ENCODE measurements at regions not wholly inside any gene's neighbourhood (a gene's known extent, or its start where the extent isn't known, plus 50 kb on each side); places are given as distances from the start of the nearest gene placed in this dataset.

DNA sequence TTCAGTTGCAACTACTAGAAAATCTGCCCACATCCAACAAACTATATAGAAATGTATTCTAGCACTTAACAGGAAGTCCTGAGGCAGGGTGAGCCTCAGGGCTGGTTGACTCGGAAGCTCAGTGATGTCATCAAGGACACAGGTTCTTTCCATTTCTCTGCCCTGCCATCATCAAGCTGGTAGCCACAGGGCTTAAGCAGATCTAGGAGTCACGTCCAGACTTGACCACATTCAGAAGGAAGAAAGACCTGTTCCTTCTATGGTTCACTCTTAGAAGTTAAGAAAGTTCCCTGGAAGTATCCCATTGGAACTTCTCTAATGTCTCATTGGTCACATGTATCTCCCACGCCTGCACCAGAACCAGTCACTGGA, 438.1 kb downstream of the PRDM2 start:
- Histone ChIP-seq H3K27ac (ENCODE audit: low read depth in 1 of 2, low read length in 1 of 2) (no peak overlapping the region), H3K4me1 (ENCODE audit: control insufficient read depth in 2 of 2, insufficient read depth in 2 of 2, low read length in 2 of 2) (peaks cover 0 to 2% of the 10 kb centered on the region in 2 donors), H3K27me3 (ENCODE audit: control insufficient read depth in 2 of 2, insufficient read depth in 1 of 2, low read length in 1 of 2) (no peaks in the 10 kb centered on the region), H3K9me3 (ENCODE audit: control insufficient read depth in 2 of 2, insufficient read depth in 1 of 2, low read length in 1 of 2) (no peaks in the 10 kb centered on the region), H3K36me3 (ENCODE audit: control insufficient read depth in 2 of 2, insufficient read depth in 2 of 2, low read length in 1 of 2) (no peaks in the 10 kb centered on the region), H3K4me3 (ENCODE audit: low read length in 2 of 2) (no peak overlapping the region)
- WGBS: 89% methylated on average over 3 of the region's 3 CpGs
- DNase-seq (ENCODE audit: low read depth in 6 of 9, low spot score in 9 of 9): no peak

DNA sequence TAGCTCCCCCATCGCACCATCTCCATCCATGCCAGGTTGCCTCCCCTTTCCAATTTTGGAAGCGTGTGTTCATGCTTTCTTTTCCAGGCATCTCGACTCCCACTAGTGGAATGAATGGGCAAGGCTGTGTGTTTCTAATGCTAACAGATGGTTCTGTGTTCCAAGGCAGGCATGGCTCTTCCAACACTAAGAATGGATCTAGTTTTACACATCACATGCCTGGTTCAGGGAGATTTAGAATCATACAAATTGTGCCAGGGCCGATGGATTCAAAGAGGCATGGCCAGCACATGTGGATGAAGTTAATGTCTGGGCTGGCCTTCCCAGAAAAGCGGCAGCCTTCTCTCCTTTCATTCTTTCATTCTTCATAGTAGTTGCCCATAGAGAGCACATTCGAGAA, 438.7 kb downstream of the PRDM2 start:
- Histone ChIP-seq H3K36me3 (ENCODE audit: control insufficient read depth in 2 of 2, insufficient read depth in 2 of 2, low read length in 1 of 2) (no peaks in the 10 kb centered on the region), H3K27ac (ENCODE audit: low read depth in 1 of 2, low read length in 1 of 2) (no peak overlapping the region), H3K4me1 (ENCODE audit: control insufficient read depth in 2 of 2, insufficient read depth in 2 of 2, low read length in 2 of 2) (peaks cover 0 to 2% of the 10 kb centered on the region in 2 donors), H3K4me3 (ENCODE audit: low read length in 2 of 2) (no peak overlapping the region), H3K9me3 (ENCODE audit: control insufficient read depth in 2 of 2, insufficient read depth in 1 of 2, low read length in 1 of 2) (no peaks in the 10 kb centered on the region), H3K27me3 (ENCODE audit: control insufficient read depth in 2 of 2, insufficient read depth in 1 of 2, low read length in 1 of 2) (no peaks in the 10 kb centered on the region)
- 89% methylated on average over 6 of the region's 6 CpGs for WGBS
- DNase-seq (ENCODE audit: low read depth in 6 of 9, low spot score in 9 of 9): no peak

DNA sequence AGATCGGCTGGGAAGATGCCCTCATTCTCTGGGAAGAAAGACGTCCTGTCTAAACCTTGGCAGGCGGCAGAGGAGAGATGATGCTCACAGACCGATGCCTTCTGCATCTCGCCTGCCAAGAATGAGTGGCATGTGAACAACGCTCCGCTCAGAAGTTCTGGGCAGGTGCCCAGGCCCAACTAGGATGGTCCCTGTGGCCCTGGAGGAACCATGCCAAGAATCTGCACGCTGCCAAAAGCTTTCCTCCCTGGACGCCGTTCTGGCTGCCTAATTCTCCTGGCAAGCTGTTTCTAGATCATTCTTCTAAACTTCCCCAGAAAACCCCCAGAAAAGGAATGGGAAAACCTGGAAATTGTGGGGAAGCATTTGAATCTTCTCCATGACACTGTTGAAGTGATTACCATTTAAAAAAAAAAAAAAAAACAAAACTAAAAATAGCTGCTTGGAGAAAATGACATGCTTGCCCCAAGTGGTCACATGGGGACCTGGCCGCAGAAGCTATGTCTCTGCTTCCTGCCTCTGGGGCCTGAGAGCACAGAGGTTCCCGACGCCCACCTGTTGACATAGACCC, 440.9 kb downstream of the PRDM2 start:
- Histone ChIP-seq H3K27me3 (ENCODE audit: control insufficient read depth in 2 of 2, insufficient read depth in 1 of 2, low read length in 1 of 2) (no peaks in the 10 kb centered on the region), H3K4me1 (ENCODE audit: control insufficient read depth in 2 of 2, insufficient read depth in 2 of 2, low read length in 2 of 2) (peaks cover 0 to 2% of the 10 kb centered on the region in 2 donors), H3K36me3 (ENCODE audit: control insufficient read depth in 2 of 2, insufficient read depth in 2 of 2, low read length in 1 of 2) (no peaks in the 10 kb centered on the region), H3K27ac (ENCODE audit: low read depth in 1 of 2, low read length in 1 of 2) (no peak overlapping the region), H3K9me3 (ENCODE audit: control insufficient read depth in 2 of 2, insufficient read depth in 1 of 2, low read length in 1 of 2) (no peaks in the 10 kb centered on the region), H3K4me3 (ENCODE audit: low read length in 2 of 2) (no peak overlapping the region)
- WGBS: 83% methylated on average over 13 of the region's 13 CpGs
- DNase-seq (ENCODE audit: low read depth in 6 of 9, low spot score in 9 of 9): peak in 1 of 9 donors; percentile 5

DNA sequence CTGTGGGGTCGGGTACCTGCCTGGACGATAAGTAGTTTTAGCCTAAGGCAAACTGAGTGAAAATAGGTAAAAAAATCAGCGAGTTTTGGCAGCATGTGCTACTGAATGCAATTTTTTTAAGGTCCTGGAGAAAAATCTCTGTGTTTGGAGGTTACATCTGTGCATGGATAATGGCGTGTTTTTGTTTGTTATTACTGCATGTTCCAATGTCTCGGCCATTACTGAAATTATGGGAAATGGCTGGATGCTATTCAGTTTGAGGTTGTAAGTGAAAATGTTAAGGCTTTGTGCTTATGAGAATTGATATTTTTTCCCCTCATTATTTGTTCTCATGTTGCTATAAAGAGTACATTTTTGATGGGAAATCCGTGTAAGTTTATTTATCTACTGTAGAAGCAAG, 441.7 kb downstream of the PRDM2 start:
- Histone ChIP-seq H3K4me3 (ENCODE audit: low read length in 2 of 2) (no peak overlapping the region), H3K9me3 (ENCODE audit: control insufficient read depth in 2 of 2, insufficient read depth in 1 of 2, low read length in 1 of 2) (no peaks in the 10 kb centered on the region), H3K36me3 (ENCODE audit: control insufficient read depth in 2 of 2, insufficient read depth in 2 of 2, low read length in 1 of 2) (no peaks in the 10 kb centered on the region), H3K4me1 (ENCODE audit: control insufficient read depth in 2 of 2, insufficient read depth in 2 of 2, low read length in 2 of 2) (no peaks in the 10 kb centered on the region), H3K27me3 (ENCODE audit: control insufficient read depth in 2 of 2, insufficient read depth in 1 of 2, low read length in 1 of 2) (no peaks in the 10 kb centered on the region), H3K27ac (ENCODE audit: low read depth in 1 of 2, low read length in 1 of 2) (no peak overlapping the region)
- WGBS: 79% methylated on average over 6 of the region's 6 CpGs
- DNase-seq (ENCODE audit: low read depth in 6 of 9, low spot score in 9 of 9): no peak

DNA sequence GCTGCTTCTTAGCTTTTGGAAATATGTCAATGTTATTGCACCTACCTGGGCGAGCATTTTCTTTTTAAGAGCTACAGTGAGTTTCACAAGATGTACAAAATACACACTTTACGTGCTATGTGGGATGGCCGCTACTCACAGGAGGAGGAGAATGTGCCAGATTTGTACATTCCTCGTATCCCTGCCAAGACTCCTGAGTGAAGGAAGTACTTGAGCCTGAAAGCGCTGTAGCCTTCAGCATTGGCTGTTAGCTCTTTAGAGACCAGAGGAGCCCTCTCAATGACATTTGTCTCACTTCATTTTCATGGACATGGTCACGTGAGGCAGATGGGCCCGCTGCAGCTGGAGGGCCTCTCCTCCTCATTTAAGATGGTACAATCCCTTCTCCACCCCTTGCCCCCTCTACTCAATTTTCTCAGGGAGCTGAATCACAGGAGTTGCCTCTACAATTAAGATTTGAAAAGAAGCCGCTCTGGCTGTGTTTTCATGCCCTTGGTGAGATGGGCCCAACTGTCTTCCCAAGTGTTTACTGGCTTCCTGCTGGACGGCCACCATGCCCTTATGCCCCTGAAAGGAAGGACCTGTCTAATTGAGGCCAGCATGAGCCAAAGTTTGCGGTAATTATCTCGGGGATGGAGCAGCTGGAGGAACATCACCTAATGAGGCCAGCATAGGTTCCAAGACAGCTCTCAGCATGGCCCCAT, 442.6 kb downstream of the PRDM2 start:
- no peaks in the 10 kb centered on the region for H3K36me3 ChIP-seq (ENCODE audit: control insufficient read depth in 2 of 2, insufficient read depth in 2 of 2, low read length in 1 of 2)
- no peaks in the 10 kb centered on the region for H3K9me3 ChIP-seq (ENCODE audit: control insufficient read depth in 2 of 2, insufficient read depth in 1 of 2, low read length in 1 of 2)
- no peak overlapping the region for H3K27ac ChIP-seq (ENCODE audit: low read depth in 1 of 2, low read length in 1 of 2)
- no peaks in the 10 kb centered on the region for H3K4me1 ChIP-seq (ENCODE audit: control insufficient read depth in 2 of 2, insufficient read depth in 2 of 2, low read length in 2 of 2)
- no peaks in the 10 kb centered on the region for H3K27me3 ChIP-seq (ENCODE audit: control insufficient read depth in 2 of 2, insufficient read depth in 1 of 2, low read length in 1 of 2)
- 92% methylated on average over 11 of the region's 11 CpGs for WGBS
- DNase-seq (ENCODE audit: low read depth in 6 of 9, low spot score in 9 of 9): no peak
- H3K4me3 ChIP-seq (ENCODE audit: low read length in 2 of 2): no peak overlapping the region

DNA sequence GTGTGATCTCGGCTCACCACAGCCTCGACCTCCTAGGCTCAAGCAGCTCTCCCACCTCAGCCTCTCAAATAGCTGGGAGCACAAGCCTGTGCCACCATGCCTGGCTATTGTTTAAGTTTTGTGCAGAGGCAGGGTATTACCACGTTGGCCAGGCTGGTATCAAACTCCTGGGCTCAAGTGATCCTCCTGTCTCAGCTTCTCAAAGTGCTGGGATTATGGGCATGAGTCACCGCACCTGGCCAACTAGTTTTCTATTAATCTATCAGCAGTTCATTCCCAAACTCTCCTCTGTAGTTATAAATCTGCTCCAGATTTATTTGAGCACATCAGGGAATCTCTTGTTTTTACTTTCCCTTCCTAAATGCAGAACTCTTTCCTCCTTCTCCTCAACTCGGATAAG, 443.8 kb downstream of the PRDM2 start:
- Histone ChIP-seq H3K4me1 (ENCODE audit: control insufficient read depth in 2 of 2, insufficient read depth in 2 of 2, low read length in 2 of 2) (no peaks in the 10 kb centered on the region), H3K4me3 (ENCODE audit: low read length in 2 of 2) (no peak overlapping the region), H3K36me3 (ENCODE audit: control insufficient read depth in 2 of 2, insufficient read depth in 2 of 2, low read length in 1 of 2) (no peaks in the 10 kb centered on the region), H3K27ac (ENCODE audit: low read depth in 1 of 2, low read length in 1 of 2) (no peak overlapping the region), H3K27me3 (ENCODE audit: control insufficient read depth in 2 of 2, insufficient read depth in 1 of 2, low read length in 1 of 2) (no peaks in the 10 kb centered on the region), H3K9me3 (ENCODE audit: control insufficient read depth in 2 of 2, insufficient read depth in 1 of 2, low read length in 1 of 2) (no peaks in the 10 kb centered on the region)
- WGBS: 92% methylated on average over 5 of the region's 5 CpGs
- DNase-seq (ENCODE audit: low read depth in 6 of 9, low spot score in 9 of 9): no peak

DNA sequence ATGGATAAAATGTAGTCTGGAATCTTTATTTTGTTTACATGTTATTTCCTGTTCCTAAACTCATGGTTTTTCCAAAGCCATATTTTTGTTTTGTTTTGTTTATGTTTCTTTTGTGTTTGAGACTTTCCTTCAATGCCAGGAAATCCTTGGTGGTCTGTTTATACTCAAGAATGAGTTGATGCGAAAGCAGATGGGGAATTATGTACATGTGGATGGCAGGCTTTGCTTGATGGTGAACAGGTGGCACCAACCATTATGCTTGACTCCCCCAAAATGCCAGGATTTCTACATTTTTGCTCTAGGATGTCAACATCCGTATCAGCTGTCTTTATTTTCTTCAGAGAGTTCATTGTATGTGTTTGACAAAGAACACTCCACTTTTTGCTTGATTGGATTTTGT, 448.5 kb downstream of the PRDM2 start:
- Histone ChIP-seq H3K27ac (ENCODE audit: low read depth in 1 of 2, low read length in 1 of 2) (no peak overlapping the region), H3K27me3 (ENCODE audit: control insufficient read depth in 2 of 2, insufficient read depth in 1 of 2, low read length in 1 of 2) (no peaks in the 10 kb centered on the region), H3K4me1 (ENCODE audit: control insufficient read depth in 2 of 2, insufficient read depth in 2 of 2, low read length in 2 of 2) (no peaks in the 10 kb centered on the region), H3K4me3 (ENCODE audit: low read length in 2 of 2) (no peak overlapping the region), H3K36me3 (ENCODE audit: control insufficient read depth in 2 of 2, insufficient read depth in 2 of 2, low read length in 1 of 2) (no peaks in the 10 kb centered on the region), H3K9me3 (ENCODE audit: control insufficient read depth in 2 of 2, insufficient read depth in 1 of 2, low read length in 1 of 2) (no peaks in the 10 kb centered on the region)
- DNase-seq (ENCODE audit: low read depth in 6 of 9, low spot score in 9 of 9): no peak
- 79% methylated on average over 2 of the region's 2 CpGs for WGBS

DNA sequence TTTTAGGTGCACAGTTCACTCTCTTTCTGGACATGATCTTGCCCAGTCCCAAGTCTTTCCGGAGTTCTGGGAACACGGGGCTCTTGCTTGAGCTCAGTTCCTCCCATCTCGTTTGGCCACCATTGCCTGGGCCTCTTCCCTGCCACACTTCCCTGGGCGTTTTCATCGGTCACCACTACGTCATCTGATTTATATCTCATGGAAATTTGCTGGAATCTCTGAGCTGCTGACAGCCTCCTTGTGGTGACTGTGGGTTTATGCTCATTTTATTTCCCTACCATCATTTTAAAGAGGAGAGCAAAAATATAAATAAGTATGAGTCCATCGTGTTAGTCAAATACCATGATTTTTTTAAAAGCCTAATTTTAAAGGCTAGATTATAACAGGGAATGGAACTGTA, 449.1 kb upstream of the KAZN start:
- no peak overlapping the region for H3K27ac ChIP-seq (ENCODE audit: low read depth in 1 of 2, low read length in 1 of 2)
- DNase-seq (ENCODE audit: low read depth in 6 of 9, low spot score in 9 of 9): no peak
- 88% methylated on average over 7 of the region's 7 CpGs for WGBS

DNA sequence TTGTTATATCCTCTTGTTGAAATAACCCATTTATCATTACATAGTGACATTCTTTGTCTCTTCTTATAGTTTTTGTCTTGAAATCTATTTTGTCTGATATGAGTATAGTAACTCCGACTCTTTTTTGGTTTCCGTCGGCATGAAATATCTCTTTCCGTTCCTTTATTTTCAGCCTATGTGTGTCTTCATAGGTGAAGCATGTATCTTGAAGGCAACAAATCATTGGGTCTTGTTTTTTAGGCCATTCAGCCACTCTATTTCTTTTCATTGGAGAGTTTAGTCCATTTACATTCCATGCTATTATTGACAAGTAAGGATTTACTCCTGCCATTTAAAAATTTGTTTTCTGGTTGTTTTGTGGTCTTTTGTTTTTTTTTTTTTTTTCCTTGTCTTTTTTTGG, 441.9 kb upstream of the KAZN start:
- DNase-seq (ENCODE audit: low read depth in 6 of 9, low spot score in 9 of 9): no peak
- WGBS: 97% methylated on average over 4 of the region's 4 CpGs
- H3K27me3 ChIP-seq (ENCODE audit: control insufficient read depth in 2 of 2, insufficient read depth in 1 of 2, low read length in 1 of 2): no peaks in the 10 kb centered on the region
- no peaks in the 10 kb centered on the region for H3K9me3 ChIP-seq (ENCODE audit: control insufficient read depth in 2 of 2, insufficient read depth in 1 of 2, low read length in 1 of 2)
- no peak overlapping the region for H3K27ac ChIP-seq (ENCODE audit: low read depth in 1 of 2, low read length in 1 of 2)
- H3K36me3 ChIP-seq (ENCODE audit: control insufficient read depth in 2 of 2, insufficient read depth in 2 of 2, low read length in 1 of 2): no peaks in the 10 kb centered on the region
- H3K4me1 ChIP-seq (ENCODE audit: control insufficient read depth in 2 of 2, insufficient read depth in 2 of 2, low read length in 2 of 2): no peaks in the 10 kb centered on the region
- no peak overlapping the region for H3K4me3 ChIP-seq (ENCODE audit: low read length in 2 of 2)

More for the DNA sequence above, 449.1 kb upstream of the KAZN start:
- no peaks in the 10 kb centered on the region for H3K36me3 ChIP-seq (ENCODE audit: control insufficient read depth in 2 of 2, insufficient read depth in 2 of 2, low read length in 1 of 2)
- no peaks in the 10 kb centered on the region for H3K9me3 ChIP-seq (ENCODE audit: control insufficient read depth in 2 of 2, insufficient read depth in 1 of 2, low read length in 1 of 2)
- H3K4me1 ChIP-seq (ENCODE audit: control insufficient read depth in 2 of 2, insufficient read depth in 2 of 2, low read length in 2 of 2): no peaks in the 10 kb centered on the region
- no peaks in the 10 kb centered on the region for H3K27me3 ChIP-seq (ENCODE audit: control insufficient read depth in 2 of 2, insufficient read depth in 1 of 2, low read length in 1 of 2)
- no peak overlapping the region for H3K4me3 ChIP-seq (ENCODE audit: low read length in 2 of 2)
